Activated CD8-positive, alpha-beta T cell treated with anti-CD3 and anti-CD28 coated beads for 36 hours (primary cell): ENCODE measurements at regions not wholly inside any gene's neighbourhood (a gene's known extent, or its start where the extent isn't known, plus 50 kb on each side); places are given as distances from the start of the nearest gene placed in this dataset.
"Not testable (repeated sequence)": the region's sequence is repeated elsewhere in the genome, so short reads cannot be mapped to it uniquely, and the experiment has no call there.

Experiments used
- ATAC-seq: fragments of 200-7000 bp; cut with Tn5 transposase; one replicate; pipeline ENCODE4 v1.10.0; 2021; ENCODE audit warnings: mild to moderate bottlenecking, moderate library complexity
- CTCF ChIA-PET: fragments of 350-600 bp; sonication (Branson Sonifier 250); formaldehyde crosslinking; loops from one replicate; lab custom pipeline; 2021; ENCODE audit warnings: antibody characterized with exemption; lab: Charles Lee
- POLR2A ChIA-PET: fragments of 350-600 bp; sonication (Branson Sonifier 250); formaldehyde crosslinking; loops from one replicate; lab custom pipeline; 2021; ENCODE audit warnings: antibody characterized with exemption; lab: Charles Lee
- DNase-seq: peaks from one replicate; pipeline ENCODE4 v3.0.0-alpha.2; 2020
- H3K27ac Mint-ChIP-seq: one replicate; pipeline ENCODE4 v1.8.0; 2021; ENCODE audit warnings: mild to moderate bottlenecking, mixed read lengths
- H3K27me3 Mint-ChIP-seq: one replicate; pipeline ENCODE4 v1.8.0; 2021; ENCODE audit warnings: mixed read lengths
- H3K36me3 Mint-ChIP-seq: one replicate; pipeline ENCODE4 v1.8.0; 2021; ENCODE audit warnings: low read depth, mixed read lengths
- H3K4me1 Mint-ChIP-seq: one replicate; pipeline ENCODE4 v1.8.0; 2021; ENCODE audit warnings: low read depth, mixed read lengths
- H3K4me3 Mint-ChIP-seq: one replicate; pipeline ENCODE4 v1.8.0; 2021; ENCODE audit warnings: mild to moderate bottlenecking, moderate library complexity, mixed read lengths
- H3K9me3 Mint-ChIP-seq: one replicate; pipeline ENCODE4 v1.8.0; 2021; ENCODE audit warnings: mixed read lengths
- CTCF ChIP-seq: fragments of 200-600 bp; IDR thresholded peaks from one replicate; pipeline ENCODE4 v1.8.0; 2022; ENCODE audit warnings: antibody characterized with exemption, mild to moderate bottlenecking
- intact Hi-C: fragments of 100-400 bp; cut with micrococcal nuclease; formaldehyde crosslinking; loops from one replicate; pipeline ENCODE4 v1.10.0; 2022

GRCh38 chr6:140155451-140156126 lies 781.1 kb upstream of the CITED2 start:
- no peak for DNase-seq
- CTCF ChIA-PET, result no interaction called here
- no peaks in the 10 kb centered on the region for H3K4me1 Mint-ChIP-seq
- no peak overlapping the region for H3K27ac Mint-ChIP-seq
- intact Hi-C loops, result no loop called here
- ATAC-seq, result no peak
- POLR2A ChIA-PET, result no interaction called here
- H3K36me3 Mint-ChIP-seq, result no peaks in the 10 kb centered on the region
- H3K9me3 Mint-ChIP-seq, result no peaks in the 10 kb centered on the region
- H3K4me3 Mint-ChIP-seq, result no peak overlapping the region
- no peaks in the 10 kb centered on the region for H3K27me3 Mint-ChIP-seq
- no peak for TF ChIP-seq CTCF

GRCh38 chr6:140153703-140154102 lies 779.3 kb upstream of the CITED2 start:
- ATAC-seq (no peak), DNase-seq (no peak)
- Mint-ChIP-seq H3K9me3 (no peaks in the 10 kb centered on the region), H3K27me3 (no peaks in the 10 kb centered on the region), H3K4me3 (no peak overlapping the region), H3K27ac (no peak overlapping the region), H3K36me3 (no peaks in the 10 kb centered on the region), H3K4me1 (no peaks in the 10 kb centered on the region)
- ChIA-PET CTCF (no interaction called here), POLR2A (no interaction called here)
- no peak for TF ChIP-seq CTCF
- intact Hi-C loops, result no loop called here

- POLR2A ChIA-PET, H3K27me3 Mint-ChIP-seq, intact Hi-C loops, CTCF ChIA-PET, H3K4me1 Mint-ChIP-seq, ATAC-seq, H3K27ac Mint-ChIP-seq, H3K4me3 Mint-ChIP-seq, H3K9me3 Mint-ChIP-seq, H3K36me3 Mint-ChIP-seq, DNase-seq: not testable (repeated sequence)
These were observed 773.7 kb upstream of the CITED2 start for GRCh38 chr6:140147825-140148814.

- Mint-ChIP-seq H3K27ac (no peak overlapping the region), H3K27me3 (no peaks in the 10 kb centered on the region), H3K4me1 (no peaks in the 10 kb centered on the region), H3K9me3 (no peaks in the 10 kb centered on the region), H3K36me3 (no peaks in the 10 kb centered on the region), H3K4me3 (no peak overlapping the region)
- DNase-seq (no peak), ATAC-seq (no peak)
- intact Hi-C loops, result no loop called here
- CTCF ChIA-PET, result no interaction called here
- no peak for TF ChIP-seq CTCF
- POLR2A ChIA-PET, result no interaction called here
These were observed 766.4 kb upstream of the CITED2 start for GRCh38 chr6:140140891-140141290.

- no peak overlapping the region for H3K27ac Mint-ChIP-seq
- ATAC-seq, result no peak
- no peak overlapping the region for H3K4me3 Mint-ChIP-seq
- TF ChIP-seq CTCF, result no peak
- DNase-seq, result no peak
- peaks cover 3% of the 10 kb centered on the region for H3K9me3 Mint-ChIP-seq
- ChIA-PET CTCF (no interaction called here), POLR2A (no interaction called here)
- no peaks in the 10 kb centered on the region for H3K4me1 Mint-ChIP-seq
- intact Hi-C loops, result no loop called here
- H3K36me3 Mint-ChIP-seq, result no peaks in the 10 kb centered on the region
- H3K27me3 Mint-ChIP-seq, result no peaks in the 10 kb centered on the region
These were observed 764.0 kb upstream of the CITED2 start for GRCh38 chr6:140138311-140139010.
